H9 (cell line): ENCODE measurements at regions not wholly inside any gene's neighbourhood (a gene's known extent, or its start where the extent isn't known, plus 50 kb on each side); places are given as distances from the start of the nearest gene placed in this dataset.

Experiments used
- DNase-seq: peaks from one replicate; pipeline ENCODE4 v3.0.0-alpha.2; 2017
- H2AFZ ChIP-seq: one replicate; pipeline ENCODE4 v1.6.1; 2013; ENCODE audit warnings: mild to moderate bottlenecking, low read length, control low read depth, moderate library complexity
- H2AK5ac ChIP-seq: 2 replicates; pipeline ENCODE4 v1.6.1; 2013; ENCODE audit warnings: low read length, control low read depth, mixed read lengths; ENCODE audit not compliant: insufficient read length
- H2BK120ac ChIP-seq: one replicate; pipeline ENCODE4 v1.6.1; 2013; ENCODE audit warnings: low read depth, mild to moderate bottlenecking, low read length, control low read depth, inconsistent platforms; ENCODE audit not compliant: poor library complexity, severe bottlenecking
- H2BK12ac ChIP-seq: 2 replicates; pipeline ENCODE4 v1.6.1; 2013; ENCODE audit warnings: low read length, control low read depth, mixed read lengths, low read depth; ENCODE audit not compliant: insufficient read length
- H2BK15ac ChIP-seq: 2 replicates; pipeline ENCODE4 v1.6.1; 2013; ENCODE audit warnings: low read depth, low read length, control low read depth
- H2BK20ac ChIP-seq: one replicate; pipeline ENCODE4 v1.6.1; 2013; ENCODE audit warnings: low read depth, mild to moderate bottlenecking, low read length, control low read depth, inconsistent platforms; ENCODE audit not compliant: poor library complexity, severe bottlenecking
- H2BK5ac ChIP-seq: 2 replicates; pipeline ENCODE4 v1.6.1; 2013; ENCODE audit warnings: low read length, control low read depth, mixed read lengths; ENCODE audit not compliant: insufficient read length
- H3K14ac ChIP-seq: 2 replicates; pipeline ENCODE4 v1.6.1; 2013; ENCODE audit warnings: low read length, control low read depth; ENCODE audit not compliant: insufficient read depth
- H3K18ac ChIP-seq: 2 replicates; pipeline ENCODE4 v1.6.1; 2013; ENCODE audit warnings: low read depth, mild to moderate bottlenecking, mixed read lengths, low read length, control low read depth; ENCODE audit not compliant: insufficient read length
- H3K23ac ChIP-seq: 2 replicates; pipeline ENCODE4 v1.6.1; 2013; ENCODE audit warnings: low read length, control low read depth, mixed read lengths, low read depth; ENCODE audit not compliant: insufficient read length
- H3K23me2 ChIP-seq: 2 replicates; pipeline ENCODE4 v1.6.1; 2013; ENCODE audit warnings: low read depth, mild to moderate bottlenecking, mixed read lengths, low read length, control low read depth; ENCODE audit not compliant: insufficient read length, poor library complexity, severe bottlenecking
- H3K27ac ChIP-seq: 2 replicates; pipeline ENCODE4 v1.5.1; 2013; ENCODE audit warnings: low read length, control low read depth, mixed read lengths, low read depth; ENCODE audit not compliant: insufficient read length
- H3K27me3 ChIP-seq: 2 replicates; pipeline ENCODE4 v1.6.1; 2013; ENCODE audit warnings: low read length, control low read depth, inconsistent platforms; ENCODE audit not compliant: insufficient read depth
- H3K4ac ChIP-seq: 2 replicates; pipeline ENCODE4 v1.6.1; 2013; ENCODE audit warnings: low read depth, mild to moderate bottlenecking, control low read depth, inconsistent platforms, low read length, moderate library complexity
- H3K4me1 ChIP-seq: 2 replicates; pipeline ENCODE4 v1.6.1; 2013; ENCODE audit warnings: low read length, control low read depth, inconsistent platforms; ENCODE audit not compliant: insufficient read depth
- H3K4me2 ChIP-seq: 2 replicates; pipeline ENCODE4 v1.6.1; 2013; ENCODE audit warnings: low read length, control low read depth, mixed read lengths; ENCODE audit not compliant: insufficient read length, insufficient read depth
- H3K56ac ChIP-seq: 2 replicates; pipeline ENCODE4 v1.6.1; 2013; ENCODE audit warnings: low read depth, mild to moderate bottlenecking, mixed read lengths, low read length, control low read depth; ENCODE audit not compliant: insufficient read length
- H3K79me1 ChIP-seq: 2 replicates; pipeline ENCODE4 v1.6.1; 2013; ENCODE audit warnings: low read depth, mild to moderate bottlenecking, moderate library complexity, low read length, control low read depth, inconsistent platforms; ENCODE audit not compliant: insufficient read depth, poor library complexity, severe bottlenecking
- H3K79me2 ChIP-seq: 2 replicates; pipeline ENCODE4 v1.6.1; 2013; ENCODE audit warnings: low read length, control low read depth, inconsistent platforms; ENCODE audit not compliant: insufficient read depth
- H3K9ac ChIP-seq: 2 replicates; pipeline ENCODE4 v1.6.1; 2013; ENCODE audit warnings: low read length, control low read depth, mixed read lengths; ENCODE audit not compliant: insufficient read length; ENCODE audit errors: extremely low read depth
- H3K9me3 ChIP-seq: one replicate; pipeline ENCODE4 v1.6.1; 2013; ENCODE audit warnings: low read depth, low read length, inconsistent platforms; ENCODE audit not compliant: control insufficient read depth
- H3T11ph ChIP-seq: one replicate; pipeline ENCODE4 v1.6.1; 2013; ENCODE audit warnings: mild to moderate bottlenecking, low read length, control low read depth, inconsistent platforms
- H4K20me1 ChIP-seq: one replicate; pipeline ENCODE4 v1.6.1; 2013; ENCODE audit not compliant: control insufficient read depth, insufficient read length, insufficient read depth
- H4K5ac ChIP-seq: 2 replicates; pipeline ENCODE4 v1.6.1; 2013; ENCODE audit warnings: low read depth, mild to moderate bottlenecking, mixed read lengths, low read length, control low read depth; ENCODE audit not compliant: insufficient read length
- H4K8ac ChIP-seq: replicated peaks from 2 replicates; pipeline ENCODE4 v1.6.1; 2013; ENCODE audit warnings: low read length, control low read depth, mixed read lengths, low read depth; ENCODE audit not compliant: insufficient read length
- H4K91ac ChIP-seq: 2 replicates; pipeline ENCODE4 v1.6.1; 2013; ENCODE audit warnings: low read depth, mild to moderate bottlenecking, moderate library complexity, mixed read lengths, low read length, control low read depth; ENCODE audit not compliant: insufficient read length
- H3K27ac Mint-ChIP-seq, 3 experiments: 2 replicates in 2 of 3; 3 replicates in 1 of 3; pipeline ENCODE4 v1.8.0; 2020 to 2021; ENCODE audit warnings: mixed read lengths in 3 of 3, mild to moderate bottlenecking in 1 of 3, moderate library complexity in 1 of 3
- H3K27me3 Mint-ChIP-seq: 2 replicates; pipeline ENCODE4 v1.8.0; 2021; ENCODE audit warnings: low read depth, mild to moderate bottlenecking, moderate library complexity, mixed read lengths
- H3K36me3 Mint-ChIP-seq, 3 experiments: 2 replicates in 2 of 3; 3 replicates in 1 of 3; pipeline ENCODE4 v1.8.0; 2020 to 2021; ENCODE audit warnings: low read depth in 3 of 3, mixed read lengths in 3 of 3; ENCODE audit not compliant: insufficient read depth in 1 of 3
- H3K4me1 Mint-ChIP-seq, 2 experiments: 2 replicates each; pipeline ENCODE4 v1.8.0; 2020; ENCODE audit warnings: mixed read lengths in 2 of 2
- H3K4me3 Mint-ChIP-seq, 2 experiments: 2 replicates in 1 of 2; 3 replicates in 1 of 2; pipeline ENCODE4 v1.8.0; 2020 to 2021; ENCODE audit warnings: mild to moderate bottlenecking in 2 of 2, mixed read lengths in 2 of 2, moderate library complexity in 1 of 2
- H3K9me3 Mint-ChIP-seq, 2 experiments: 2 replicates in 1 of 2; 3 replicates in 1 of 2; pipeline ENCODE4 v1.8.0; 2020; ENCODE audit warnings: mild to moderate bottlenecking in 2 of 2, mixed read lengths in 2 of 2, moderate library complexity in 1 of 2
- WGBS: extraction: QIAGEN DNeasy Blood & Tissue Kit; methylation state at CpG from one replicate; pipeline ENCODE4 v1.1.7; 2013; ENCODE audit warnings: missing lambda C conversion rate, low lambda C conversion rate, mixed read lengths; ENCODE audit not compliant: insufficient read length; ENCODE audit errors: extremely low coverage; 5-methylcytosine and 5-hydroxymethylcytosine counted together
- TF ChIP-seq, protein P1 (sequence below): fragments of 200-600 bp; sonication (generic); conservative IDR thresholded peaks from 3 replicates; pipeline ENCODE4 v1.8.0; 2021; ENCODE audit warnings: antibody characterized with exemption, mild to moderate bottlenecking

DNA sequence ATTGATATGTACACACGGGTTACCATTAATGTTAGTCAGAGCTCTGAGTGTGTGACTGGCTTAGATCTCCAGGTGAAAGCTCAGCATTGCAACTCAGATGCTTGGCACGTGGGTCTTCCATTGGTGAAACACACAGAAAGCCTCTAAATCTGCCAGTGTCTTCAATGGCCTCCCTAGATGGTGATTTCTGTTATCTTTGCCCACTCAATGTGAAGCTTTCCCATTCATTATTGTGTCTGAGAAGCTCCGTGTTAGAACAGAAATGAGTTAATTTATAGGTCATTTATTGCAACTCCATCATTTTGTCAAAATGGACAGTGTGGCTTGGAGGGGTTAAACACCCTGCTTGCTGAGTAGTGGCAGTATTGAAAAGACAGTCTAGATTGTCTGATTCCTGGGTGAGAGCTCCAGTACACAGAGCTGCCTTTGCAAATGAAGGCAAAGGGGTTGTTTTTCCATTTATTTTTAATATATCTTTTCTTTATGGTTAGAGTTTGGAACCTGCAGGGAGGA is 64.7 kb upstream of the GCFC2 start:
- Mint-ChIP-seq H3K36me3 (peaks cover 0 to 6% (median 0%) of the 10 kb centered on the region in 3 experiments; a peak in 1 of 7 replicates), H3K27ac (no peak overlapping the region), H3K4me1 (peaks cover 48 to 52% of the 10 kb centered on the region in 2 experiments), H3K4me3 (no peak overlapping the region), H3K9me3 (peaks cover 0 to 4% of the 10 kb centered on the region in 2 experiments; a peak in 2 of 5 replicates), H3K27me3 (no peaks in the 10 kb centered on the region; the same call in none of the 2 replicates)
- Histone ChIP-seq H3K56ac (no peak overlapping the region), H3K4ac (no peak overlapping the region), H3K27me3 (no peaks in the 10 kb centered on the region), H3K79me1 (no peaks in the 10 kb centered on the region), H4K8ac (no peak overlapping the region), H2BK120ac (no peak overlapping the region), H3K9me3 (no peaks in the 10 kb centered on the region), H2BK12ac (no peak overlapping the region), H2AFZ (no peak overlapping the region), H2AK5ac (no peak overlapping the region), H2BK15ac (no peak overlapping the region), H4K5ac (no peak overlapping the region), H3K23ac (no peak overlapping the region), H3K4me1 (peaks cover 2% of the 10 kb centered on the region; the same call in 1 of the 2 replicates), H3K9ac (no peak overlapping the region), H3K27ac (no peak overlapping the region), H2BK5ac (no peak overlapping the region), H3K4me2 (no peak overlapping the region), H2BK20ac (no peak overlapping the region), H3K23me2 (no peaks in the 10 kb centered on the region), H3T11ph (no peak overlapping the region), H3K79me2 (no peaks in the 10 kb centered on the region), H4K91ac (no peak overlapping the region), H3K14ac (no peak overlapping the region), H4K20me1 (no peaks in the 10 kb centered on the region), H3K18ac (no peak overlapping the region)
- no peak for DNase-seq
- no CpG with 5 or more reads among the region's 3 CpGs for WGBS
- TF ChIP-seq, protein P1, sequence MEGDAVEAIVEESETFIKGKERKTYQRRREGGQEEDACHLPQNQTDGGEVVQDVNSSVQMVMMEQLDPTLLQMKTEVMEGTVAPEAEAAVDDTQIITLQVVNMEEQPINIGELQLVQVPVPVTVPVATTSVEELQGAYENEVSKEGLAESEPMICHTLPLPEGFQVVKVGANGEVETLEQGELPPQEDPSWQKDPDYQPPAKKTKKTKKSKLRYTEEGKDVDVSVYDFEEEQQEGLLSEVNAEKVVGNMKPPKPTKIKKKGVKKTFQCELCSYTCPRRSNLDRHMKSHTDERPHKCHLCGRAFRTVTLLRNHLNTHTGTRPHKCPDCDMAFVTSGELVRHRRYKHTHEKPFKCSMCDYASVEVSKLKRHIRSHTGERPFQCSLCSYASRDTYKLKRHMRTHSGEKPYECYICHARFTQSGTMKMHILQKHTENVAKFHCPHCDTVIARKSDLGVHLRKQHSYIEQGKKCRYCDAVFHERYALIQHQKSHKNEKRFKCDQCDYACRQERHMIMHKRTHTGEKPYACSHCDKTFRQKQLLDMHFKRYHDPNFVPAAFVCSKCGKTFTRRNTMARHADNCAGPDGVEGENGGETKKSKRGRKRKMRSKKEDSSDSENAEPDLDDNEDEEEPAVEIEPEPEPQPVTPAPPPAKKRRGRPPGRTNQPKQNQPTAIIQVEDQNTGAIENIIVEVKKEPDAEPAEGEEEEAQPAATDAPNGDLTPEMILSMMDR: no peak
